Globus pallidus (tissue), 1 donor: ENCODE measurements at regions not wholly inside any gene's neighbourhood (a gene's known extent, or its start where the extent isn't known, plus 50 kb on each side); places are given as distances from the start of the nearest gene placed in this dataset.
"Not testable (repeated sequence)": the region's sequence is repeated elsewhere in the genome, so short reads cannot be mapped to it uniquely, and the experiment has no call there.

Experiments used
- DNase-seq: peaks from one replicate; pipeline ENCODE4 v3.0.0-alpha.2; 2015; ENCODE audit warnings: low spot score

DNA sequence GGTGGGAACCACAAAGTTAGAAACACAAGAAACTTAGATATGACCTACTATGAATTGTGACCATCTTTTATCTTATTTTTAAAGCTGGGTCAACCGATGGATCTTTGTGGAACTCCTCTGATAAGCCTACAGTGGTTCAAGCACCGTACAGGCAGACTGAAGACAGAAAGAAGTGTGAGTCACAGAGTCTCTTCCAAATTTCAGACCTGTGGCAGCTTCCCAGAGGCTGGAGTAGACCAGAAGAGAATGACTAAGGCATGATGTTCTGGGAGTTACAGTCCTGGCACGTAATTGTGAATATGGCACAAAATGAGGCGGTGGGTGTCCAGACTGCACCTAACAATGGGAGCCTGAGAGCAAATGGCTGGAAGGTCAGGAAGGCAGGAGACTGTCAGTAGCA, 70.0 kb downstream of the LMO4 start:
- DNase-seq, result no peak

- DNase-seq, result no peak
Measured at GRCh38 chr1:87399264-87399663, 70.6 kb downstream of the LMO4 start.

DNA sequence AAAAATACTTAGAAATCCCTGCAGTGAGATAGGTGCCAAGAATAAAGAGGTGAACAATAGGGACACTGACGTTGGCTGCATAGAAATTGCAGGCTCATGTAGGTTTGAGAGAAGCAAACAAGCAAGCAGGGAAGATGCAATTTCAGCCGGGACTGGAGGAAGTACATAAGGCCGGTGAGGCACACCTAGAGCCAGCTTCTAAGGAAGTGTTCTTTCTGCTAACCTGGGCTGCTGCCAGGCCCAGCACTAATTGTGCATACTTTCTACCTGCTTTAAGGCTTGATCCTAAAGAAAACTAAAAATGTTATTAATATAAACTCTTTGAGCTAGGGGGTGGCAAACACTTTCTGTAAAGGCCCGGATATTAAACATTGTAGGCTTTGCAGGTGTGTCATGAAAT, 71.0 kb downstream of the LMO4 start:
- DNase-seq, result no peak

DNA sequence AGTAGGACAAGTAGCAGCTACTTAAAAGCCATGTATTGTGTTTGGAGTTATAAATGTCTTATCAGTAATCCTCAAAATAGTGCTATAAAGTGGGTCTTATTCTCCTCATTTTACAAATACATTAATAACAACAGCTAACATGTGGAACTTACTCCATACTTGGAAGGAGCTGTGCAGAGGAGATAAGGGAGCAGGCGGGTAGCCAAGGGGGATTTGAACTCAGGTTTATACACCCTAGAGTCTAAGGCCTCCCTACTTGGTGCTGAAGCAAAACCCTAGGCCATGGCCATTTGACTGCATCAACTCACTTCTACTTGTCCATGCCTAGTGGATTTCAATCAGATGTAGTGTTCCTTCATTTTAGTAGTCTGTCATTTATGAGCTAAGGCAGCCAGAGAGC, 72.1 kb downstream of the LMO4 start:
- DNase-seq, result no peak

GRCh38 chr1:87402241-87403002, 73.7 kb downstream of the LMO4 start:
- DNase-seq, result no peak

DNA sequence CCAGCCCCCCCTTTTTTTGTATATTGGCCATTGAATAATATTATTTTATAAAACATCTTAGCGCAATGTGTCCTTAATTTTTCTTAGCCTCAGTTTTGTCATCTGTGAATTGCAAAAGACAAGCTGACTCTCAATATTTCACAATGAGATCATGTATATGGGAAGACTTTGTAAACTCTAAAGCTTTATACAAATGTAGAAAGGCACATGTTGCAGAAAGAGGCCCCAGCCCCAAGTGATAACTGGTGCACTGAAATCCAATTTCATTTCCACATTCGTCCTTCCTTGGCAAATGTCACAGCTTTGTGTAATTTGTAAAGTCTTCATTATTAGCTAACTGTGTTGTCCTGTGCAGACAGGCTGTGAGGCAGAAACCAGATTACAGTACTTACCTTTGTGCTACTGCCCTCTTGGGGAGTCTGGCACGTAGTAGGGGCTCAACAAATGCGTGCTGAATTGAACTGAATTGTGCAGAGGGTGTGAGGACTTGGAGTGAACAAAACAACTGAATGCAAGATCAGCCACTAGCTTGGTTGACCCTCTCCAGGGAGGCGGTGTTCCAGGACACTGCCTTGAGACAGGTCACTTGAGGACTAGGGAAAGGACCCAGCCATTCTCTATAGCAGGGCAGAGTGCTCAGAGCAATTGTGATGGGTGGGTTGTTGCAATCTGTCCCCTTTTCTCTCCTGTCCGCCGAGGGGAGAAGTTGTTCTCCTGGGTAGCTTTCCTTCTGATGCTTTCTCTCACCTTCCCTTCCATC, 74.6 kb downstream of the LMO4 start:
- DNase-seq, result no peak

GRCh38 chr1:87404296-87404695, 75.6 kb downstream of the LMO4 start:
- no peak for DNase-seq

GRCh38 chr1:87408665-87409248, 80.1 kb downstream of the LMO4 start:
- DNase-seq, result no peak

DNA sequence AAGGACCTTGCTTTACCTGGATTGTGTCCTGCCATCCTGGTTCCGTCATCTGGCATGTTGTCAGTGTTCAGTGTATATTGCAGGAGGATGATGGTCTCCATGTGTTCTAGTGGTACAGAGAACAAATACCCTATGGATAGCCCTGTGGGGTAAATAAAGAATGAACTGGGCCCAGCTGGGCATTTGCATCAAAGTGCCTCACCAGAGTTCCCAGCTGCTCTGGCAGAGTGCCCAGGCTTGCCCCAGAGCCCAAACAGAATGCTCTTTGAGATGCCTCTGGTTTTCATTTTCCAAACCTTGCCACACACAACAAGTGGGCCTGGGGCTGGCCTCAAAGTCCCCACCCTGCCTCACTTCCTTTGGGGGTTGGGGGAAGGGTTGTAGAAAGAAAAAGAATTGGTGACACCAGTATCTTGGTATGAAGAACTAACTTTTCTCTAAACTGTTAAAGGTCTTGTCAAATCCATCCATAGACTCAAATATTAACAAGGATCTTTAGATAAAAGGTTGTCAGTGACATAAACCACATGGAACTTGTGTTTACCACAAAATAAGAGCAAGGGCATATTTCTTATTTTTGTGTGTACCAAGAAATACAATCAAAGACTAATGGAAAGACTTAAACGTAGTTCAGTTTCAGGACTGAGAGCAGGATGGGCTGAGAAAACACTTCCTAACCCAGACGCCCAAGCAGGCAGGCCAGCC, 82.2 kb downstream of the LMO4 start:
- peak; percentile 98 for DNase-seq

DNA sequence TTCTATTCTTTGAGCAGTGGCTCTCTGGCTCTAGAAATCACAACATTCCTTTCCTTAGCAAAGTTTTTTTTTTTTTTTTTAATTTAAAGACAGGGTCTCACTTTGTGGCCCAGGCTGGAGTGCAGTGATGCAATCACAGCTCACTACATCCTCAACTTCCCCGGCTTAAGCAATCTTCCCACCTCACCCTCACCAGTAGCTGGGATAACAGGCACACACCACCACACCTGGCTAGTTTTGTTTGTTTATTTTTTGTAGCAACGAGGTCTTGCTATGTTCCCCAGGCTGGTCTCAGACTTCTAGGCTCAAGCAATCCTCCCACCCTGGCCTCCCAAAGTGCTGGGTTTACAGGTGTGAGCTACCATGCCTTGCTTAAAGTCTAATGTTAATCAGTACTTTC, 85.2 kb downstream of the LMO4 start:
- not testable (repeated sequence) for DNase-seq

DNA sequence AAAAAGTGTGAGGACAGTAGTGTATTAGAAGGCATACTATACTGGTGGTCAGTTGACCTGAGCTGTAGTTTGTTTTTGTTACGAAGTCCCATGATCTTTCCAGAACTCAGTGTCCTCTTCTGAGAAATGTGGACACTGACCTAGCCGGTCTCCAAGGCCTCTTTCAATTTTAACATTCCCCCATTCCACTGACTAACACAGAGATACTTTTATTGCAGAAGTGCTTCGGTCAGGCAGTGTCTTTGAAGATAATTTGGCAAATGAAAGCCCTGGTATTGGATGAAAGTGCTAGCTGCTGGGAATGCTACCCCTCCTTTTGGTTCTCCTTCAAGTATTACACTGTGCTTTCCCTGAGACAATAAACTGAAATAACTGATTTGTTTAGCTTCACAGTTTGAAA, 89.4 kb downstream of the LMO4 start:
- no peak for DNase-seq

GRCh38 chr1:87421809-87422208, 93.1 kb downstream of the LMO4 start:
- DNase-seq, result no peak

DNA sequence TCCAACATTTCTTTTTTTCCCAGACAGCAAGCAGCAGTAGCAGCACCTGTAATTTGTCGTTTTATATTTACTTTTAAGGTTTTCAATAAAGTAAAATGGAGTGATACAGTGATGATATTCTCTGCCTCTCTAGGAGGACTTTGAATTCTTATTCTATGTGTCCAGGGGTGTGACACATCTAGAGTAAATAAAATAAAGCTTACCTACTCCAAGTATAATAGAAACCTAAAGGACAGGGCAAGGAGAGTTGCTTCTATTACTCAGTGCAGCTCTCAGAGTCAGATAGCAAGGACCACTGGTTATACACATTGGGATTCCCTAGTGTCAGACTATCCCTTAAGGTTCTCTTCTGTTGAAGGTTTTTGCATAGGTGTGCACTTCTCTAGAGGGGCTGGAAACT, 95.9 kb downstream of the LMO4 start:
- no peak for DNase-seq

DNA sequence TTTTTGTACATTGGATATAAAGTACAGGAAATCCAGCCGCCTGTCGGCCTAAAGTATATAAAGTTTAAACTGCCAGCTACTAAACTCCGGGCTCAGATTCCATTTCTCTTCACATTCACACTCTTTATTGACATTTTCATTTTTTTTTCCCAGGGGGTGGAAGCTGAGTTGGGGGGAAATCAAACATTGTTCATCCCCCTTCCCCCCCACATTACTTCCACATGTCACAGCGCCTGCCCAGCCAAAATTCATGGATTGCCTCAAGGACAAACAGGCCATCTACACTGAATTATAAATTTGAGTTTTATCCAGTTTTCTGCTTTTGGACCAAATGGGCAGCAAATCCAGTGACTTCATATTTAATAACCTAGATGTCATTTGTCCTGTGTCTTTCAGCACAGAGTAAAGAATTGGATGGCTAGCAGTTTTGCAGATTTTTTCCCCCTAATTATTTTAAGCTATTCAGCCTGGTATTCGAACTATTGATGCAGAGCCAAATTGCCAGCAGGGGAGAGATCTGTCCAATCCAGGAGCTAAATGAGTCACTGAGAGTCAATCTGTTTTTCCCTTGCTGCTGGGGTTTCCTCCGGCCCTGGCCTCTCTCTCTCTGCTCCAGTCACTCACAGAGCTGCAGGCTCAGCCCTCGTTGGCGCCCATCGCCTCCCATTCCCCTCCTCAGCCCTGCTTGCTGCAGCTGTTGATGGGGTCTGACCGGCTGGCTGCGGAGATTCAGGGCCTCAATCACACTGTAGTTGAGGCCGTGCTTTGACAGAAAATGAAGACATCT, 98.0 kb downstream of the LMO4 start:
- DNase-seq, result peak; percentile 26

DNA sequence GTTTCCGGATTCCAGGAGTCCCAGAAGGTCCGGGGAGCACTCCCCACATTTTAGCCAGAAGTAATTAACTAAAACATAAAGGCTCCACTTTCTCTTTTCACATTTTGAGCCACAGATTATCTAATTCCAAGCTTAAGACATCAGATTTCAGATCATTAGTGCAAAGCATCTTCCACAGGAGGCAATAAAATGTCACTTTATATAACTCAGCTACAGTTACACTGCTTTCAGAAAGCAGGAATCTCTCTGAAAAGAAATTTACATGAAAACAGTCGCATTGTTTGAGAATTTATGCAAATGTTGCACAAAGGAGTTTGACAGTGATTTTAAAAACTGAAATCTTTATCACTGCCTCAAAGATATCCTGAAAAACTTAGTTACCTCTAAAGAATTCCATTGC, 99.7 kb downstream of the LMO4 start:
- no peak for DNase-seq

- DNase-seq, result no peak
Measured at GRCh38 chr1:87428883-87429282, 100.2 kb downstream of the LMO4 start.

DNA sequence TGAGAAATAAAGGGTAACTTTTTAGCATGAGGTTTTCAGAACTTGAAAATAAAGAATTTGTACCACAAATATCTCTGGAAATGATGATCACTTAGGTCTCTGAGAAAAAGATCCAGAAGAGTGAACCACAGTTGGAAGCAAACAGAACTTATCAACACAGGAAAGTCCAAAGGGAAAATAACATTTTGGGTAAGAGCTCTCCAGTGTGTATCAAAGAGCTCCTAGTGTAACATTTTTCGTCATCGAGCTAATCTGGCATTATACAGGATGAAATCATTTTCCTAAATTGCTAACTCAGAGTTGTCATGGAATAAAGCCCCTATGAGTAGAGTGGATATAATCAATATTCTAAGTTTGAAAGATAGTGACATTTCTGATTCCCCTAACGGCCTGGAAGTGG, 104.0 kb downstream of the LMO4 start:
- DNase-seq, result no peak

- DNase-seq, result not testable (repeated sequence)
Measured at GRCh38 chr1:87433101-87433500, 104.4 kb downstream of the LMO4 start.

DNA sequence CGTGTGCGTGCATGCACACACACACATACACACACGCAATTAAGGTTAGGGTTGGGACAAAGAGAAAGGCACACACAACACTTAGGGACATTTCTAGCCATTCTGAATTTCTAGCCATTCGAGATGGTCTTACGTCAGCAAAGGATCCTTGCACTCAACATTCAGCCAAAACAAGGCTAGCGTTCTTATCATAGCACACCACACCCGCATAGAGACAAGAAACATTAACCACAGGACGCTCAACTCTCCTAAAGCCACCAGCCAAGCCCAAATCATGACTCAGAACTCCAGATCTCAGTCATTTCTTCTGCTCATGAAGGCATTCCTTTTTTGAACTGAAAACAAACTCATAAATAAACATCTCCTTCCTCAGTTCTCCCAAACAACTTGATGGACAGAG, 106.8 kb downstream of the LMO4 start:
- no peak for DNase-seq

DNA sequence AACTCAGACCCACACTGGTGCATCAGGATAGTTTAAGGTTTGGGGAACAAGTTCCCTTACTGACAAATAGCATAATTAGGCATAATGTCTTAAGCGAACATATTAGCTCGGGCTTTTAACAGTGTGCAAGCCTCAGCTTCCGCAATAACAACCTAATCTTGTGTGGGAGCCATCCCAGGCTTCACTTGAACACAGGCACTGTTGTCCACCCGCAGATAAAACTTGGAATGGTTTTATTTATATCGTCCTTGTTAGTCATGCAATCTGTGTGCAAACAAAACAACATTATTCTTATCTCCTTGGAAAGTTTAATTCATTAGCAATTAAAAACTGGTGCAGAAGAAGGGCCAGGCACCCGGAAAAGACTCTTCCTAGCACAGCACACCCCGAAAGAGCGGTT, 107.4 kb downstream of the LMO4 start:
- DNase-seq, result peak; percentile 41

DNA sequence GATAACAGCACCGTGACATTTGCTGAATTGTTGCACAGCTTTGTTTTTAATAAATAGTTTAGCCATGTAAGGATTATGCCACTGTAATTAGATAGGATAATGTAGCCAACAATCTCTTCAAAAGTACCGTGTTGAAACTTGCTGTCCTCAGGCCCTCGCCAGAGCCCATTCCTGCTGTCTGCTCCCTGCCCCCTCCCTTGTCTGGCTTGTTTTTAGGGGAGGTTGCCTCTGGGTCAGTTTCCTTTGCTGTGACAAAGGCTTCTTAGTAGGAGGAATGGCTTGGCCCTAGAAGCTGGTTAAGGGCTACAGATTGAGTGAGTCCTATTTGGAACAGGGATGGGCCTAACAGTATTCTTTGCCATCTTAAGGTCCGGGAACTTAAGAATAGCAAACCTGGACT, 107.9 kb downstream of the LMO4 start:
- peak; percentile 27 for DNase-seq
